K562 (cell line): ENCODE measurements at regions not wholly inside any gene's neighbourhood (a gene's known extent, or its start where the extent isn't known, plus 50 kb on each side); places are given as distances from the start of the nearest gene placed in this dataset.

Experiments used
- ATF7 ChIP-seq: fragments of 450-650 bp; IDR thresholded peaks from 2 replicates; pipeline ENCODE4 v1.7.1; 2014; ENCODE audit warnings: mild to moderate bottlenecking, moderate library complexity
- BRD9 ChIP-seq: fragments of 450-650 bp; IDR thresholded peaks from 2 replicates; pipeline ENCODE4 v1.6.1; 2018; ENCODE audit warnings: low read depth; ENCODE audit not compliant: partially characterized antibody
- EP400 ChIP-seq: fragments of 450-650 bp; IDR thresholded peaks from 2 replicates; pipeline ENCODE4 v1.6.1; 2017; ENCODE audit warnings: antibody characterized with exemption, mild to moderate bottlenecking, moderate library complexity
- FOSL1 ChIP-seq: fragments of 200-800 bp; sonication (Bioruptor generic); conservative IDR thresholded peaks from 2 replicates; pipeline ENCODE4 v1.6.1; 2016; ENCODE audit warnings: missing genetic modification characterization, missing compliant biosample characterization
- GABPA ChIP-seq: fragments of 200-800 bp; sonication (Bioruptor generic); conservative IDR thresholded peaks from 2 replicates; pipeline ENCODE4 v1.6.1; 2016; ENCODE audit warnings: low read depth, missing genetic modification characterization, missing compliant biosample characterization
- GATA2 ChIP-seq: sonication (generic); formaldehyde crosslinking; IDR thresholded peaks from 2 replicates; pipeline ENCODE4 v1.4.0; 2020; ENCODE audit warnings: mild to moderate bottlenecking, missing genetic modification reagents
- MYNN ChIP-seq, 2 experiments: sonication (generic); formaldehyde crosslinking in 1 of 2; IDR thresholded peaks; 2 replicates each; pipeline versions ENCODE4 v1.5.0 to v1.6.1; 2016 to 2020; ENCODE audit warnings: antibody characterized with exemption in 1 of 2, missing genetic modification reagents in 1 of 2
- NELFE ChIP-seq: IDR thresholded peaks from 2 replicates; pipeline ENCODE4 v1.6.1; 2011; ENCODE audit warnings: mild to moderate bottlenecking; ENCODE audit not compliant: insufficient read depth, insufficient read length
- SAFB2 ChIP-seq: fragments of 200-400 bp; formaldehyde crosslinking; IDR thresholded peaks from 2 replicates; pipeline ENCODE4 v1.6.1; 2018; ENCODE audit warnings: borderline replicate concordance, low read length, low read depth, moderate library complexity; ENCODE audit not compliant: severe bottlenecking
- TEAD2 ChIP-seq: fragments of 450-650 bp; IDR thresholded peaks from 2 replicates; pipeline ENCODE4 v1.6.1; 2016; ENCODE audit warnings: missing genetic modification characterization, control low read depth, missing compliant biosample characterization
- ZNF140 ChIP-seq: fragments of 250-450 bp; sonication (Bioruptor Pico); IDR thresholded peaks from 2 replicates; pipeline ENCODE4 v1.8.0; 2021; ENCODE audit warnings: moderate library complexity, mild to moderate bottlenecking, inconsistent platforms
- ZNF197 ChIP-seq: fragments of 200-800 bp; sonication (Bioruptor generic); IDR thresholded peaks from 2 replicates; pipeline ENCODE4 v1.6.1; 2016; ENCODE audit warnings: low read depth, missing genetic modification characterization, missing compliant biosample characterization
- ZNF23 ChIP-seq: fragments of 250-450 bp; sonication (Bioruptor Pico); IDR thresholded peaks from 2 replicates; pipeline ENCODE4 v1.4.0; 2020; ENCODE audit warnings: mild to moderate bottlenecking
- ZNF445 ChIP-seq: fragments of 250-450 bp; sonication (Bioruptor Pico); IDR thresholded peaks from 2 replicates; pipeline ENCODE4 v1.4.0; 2020; ENCODE audit warnings: low read depth, mild to moderate bottlenecking, moderate library complexity
- TF ChIP-seq, protein P1 (sequence below), 2 experiments: fragments of 450-650 bp; conservative IDR thresholded peaks; 2 replicates each; pipeline ENCODE4 v1.6.1; 2017; ENCODE audit warnings: mild to moderate bottlenecking in 2 of 2, moderate library complexity in 2 of 2
- TF ChIP-seq, protein P2 (sequence below), 2 experiments: fragments of 450-650 bp in 1 of 2; IDR thresholded peaks; 2 replicates each; pipeline ENCODE4 v1.6.1; 2011 to 2017; ENCODE audit warnings: low read depth in 2 of 2, antibody characterized with exemption in 1 of 2, borderline replicate concordance in 1 of 2, low read length in 1 of 2, mild to moderate bottlenecking in 1 of 2, mixed read lengths in 1 of 2; ENCODE audit not compliant: control insufficient read depth in 1 of 2
- TF ChIP-seq, protein P3 (sequence below): fragments of 250-450 bp; sonication (Bioruptor Pico); IDR thresholded peaks from 2 replicates; pipeline ENCODE4 v1.4.0; 2020
- TF ChIP-seq, protein P4 (sequence below): fragments of 450-650 bp; IDR thresholded peaks from 2 replicates; pipeline ENCODE4 v1.6.1; 2016; ENCODE audit warnings: low read depth, mild to moderate bottlenecking, moderate library complexity

DNA sequence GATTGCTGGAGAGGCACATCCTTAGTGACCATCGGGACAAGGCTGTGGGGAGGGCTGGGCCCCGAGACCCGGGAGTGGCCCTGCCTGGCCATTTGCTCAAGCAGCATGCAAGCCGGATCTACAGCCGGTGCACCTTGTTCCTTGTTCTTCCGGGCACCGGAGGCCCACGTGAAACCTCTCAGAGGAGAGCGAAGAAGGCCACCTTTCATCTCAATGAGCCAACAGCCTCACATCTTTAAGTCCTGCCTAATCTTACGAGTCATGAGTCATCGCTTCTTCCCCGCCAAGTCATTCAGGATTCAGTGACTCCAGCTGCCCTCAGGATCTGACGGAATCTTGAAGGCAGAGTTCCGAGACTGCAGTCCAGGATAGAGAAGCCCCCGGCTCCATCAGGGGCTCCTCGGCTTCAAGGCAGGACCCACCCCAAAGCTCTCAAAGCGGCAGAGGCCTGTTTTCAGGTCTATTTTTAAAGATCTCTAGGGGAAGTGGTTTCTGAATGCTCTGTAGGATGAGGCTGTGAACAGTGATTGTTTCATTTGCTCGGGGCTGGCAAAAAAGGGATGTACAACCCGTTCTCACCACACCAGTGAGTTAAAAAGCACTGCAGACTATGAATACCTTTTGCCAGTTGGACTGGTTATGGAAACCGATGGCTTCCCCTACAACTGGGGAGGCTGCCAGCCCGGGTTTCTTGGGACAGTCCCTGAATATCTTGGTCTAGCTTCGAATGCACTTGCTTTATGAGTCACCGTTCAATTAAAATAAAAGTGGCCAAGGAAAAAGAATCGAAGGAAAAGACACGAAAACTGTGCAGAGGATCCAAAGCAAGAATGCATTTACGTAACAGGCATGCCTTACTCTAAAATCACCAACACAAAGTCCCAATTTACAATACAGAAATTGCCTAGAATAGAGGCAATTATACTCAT is 57.2 kb upstream of the ECHDC3 start (continued):
- TF ChIP-seq, protein P1, sequence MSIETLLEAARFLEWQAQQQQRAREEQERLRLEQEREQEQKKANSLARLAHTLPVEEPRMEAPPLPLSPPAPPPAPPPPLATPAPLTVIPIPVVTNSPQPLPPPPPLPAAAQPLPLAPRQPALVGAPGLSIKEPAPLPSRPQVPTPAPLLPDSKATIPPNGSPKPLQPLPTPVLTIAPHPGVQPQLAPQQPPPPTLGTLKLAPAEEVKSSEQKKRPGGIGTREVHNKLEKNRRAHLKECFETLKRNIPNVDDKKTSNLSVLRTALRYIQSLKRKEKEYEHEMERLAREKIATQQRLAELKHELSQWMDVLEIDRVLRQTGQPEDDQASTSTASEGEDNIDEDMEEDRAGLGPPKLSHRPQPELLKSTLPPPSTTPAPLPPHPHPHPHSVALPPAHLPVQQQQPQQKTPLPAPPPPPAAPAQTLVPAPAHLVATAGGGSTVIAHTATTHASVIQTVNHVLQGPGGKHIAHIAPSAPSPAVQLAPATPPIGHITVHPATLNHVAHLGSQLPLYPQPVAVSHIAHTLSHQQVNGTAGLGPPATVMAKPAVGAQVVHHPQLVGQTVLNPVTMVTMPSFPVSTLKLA (conservative IDR thresholded peaks at IDR 0.05) = 0 out of 4 replicates have a peak, but pooled peaks of 1 of the 2 experiments have one; percentile 44
- TF ChIP-seq TEAD2 (tag) (no peak), SAFB2 (no peak), ZNF445 (CRISPR knock-in tag) (no peak), ZNF140 (CRISPR knock-in tag) (no peak), FOSL1 (peak; percentile 96), GATA2 (CRISPR knock-in tag) (peak; percentile 24; the same call in 1 of the 2 replicates), EP400 (peak; percentile 63), ZNF23 (CRISPR knock-in tag) (no peak), BRD9 (no peak), ATF7 (peak; percentile 77), GABPA (peak; percentile 60), NELFE (no peak), ZNF197 (CRISPR knock-in tag) (peak; percentile 25; the same call in 1 of the 2 replicates), MYNN (IDR thresholded peaks at IDR 0.05) (peak; percentile 58; the same call in 1 of the 2 replicates), MYNN (CRISPR knock-in tag; IDR thresholded peaks at IDR 0.05) (no peak)
- TF ChIP-seq, protein P2, sequence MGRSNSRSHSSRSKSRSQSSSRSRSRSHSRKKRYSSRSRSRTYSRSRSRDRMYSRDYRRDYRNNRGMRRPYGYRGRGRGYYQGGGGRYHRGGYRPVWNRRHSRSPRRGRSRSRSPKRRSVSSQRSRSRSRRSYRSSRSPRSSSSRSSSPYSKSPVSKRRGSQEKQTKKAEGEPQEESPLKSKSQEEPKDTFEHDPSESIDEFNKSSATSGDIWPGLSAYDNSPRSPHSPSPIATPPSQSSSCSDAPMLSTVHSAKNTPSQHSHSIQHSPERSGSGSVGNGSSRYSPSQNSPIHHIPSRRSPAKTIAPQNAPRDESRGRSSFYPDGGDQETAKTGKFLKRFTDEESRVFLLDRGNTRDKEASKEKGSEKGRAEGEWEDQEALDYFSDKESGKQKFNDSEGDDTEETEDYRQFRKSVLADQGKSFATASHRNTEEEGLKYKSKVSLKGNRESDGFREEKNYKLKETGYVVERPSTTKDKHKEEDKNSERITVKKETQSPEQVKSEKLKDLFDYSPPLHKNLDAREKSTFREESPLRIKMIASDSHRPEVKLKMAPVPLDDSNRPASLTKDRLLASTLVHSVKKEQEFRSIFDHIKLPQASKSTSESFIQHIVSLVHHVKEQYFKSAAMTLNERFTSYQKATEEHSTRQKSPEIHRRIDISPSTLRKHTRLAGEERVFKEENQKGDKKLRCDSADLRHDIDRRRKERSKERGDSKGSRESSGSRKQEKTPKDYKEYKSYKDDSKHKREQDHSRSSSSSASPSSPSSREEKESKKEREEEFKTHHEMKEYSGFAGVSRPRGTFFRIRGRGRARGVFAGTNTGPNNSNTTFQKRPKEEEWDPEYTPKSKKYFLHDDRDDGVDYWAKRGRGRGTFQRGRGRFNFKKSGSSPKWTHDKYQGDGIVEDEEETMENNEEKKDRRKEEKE (IDR thresholded peaks at IDR 0.05; ENCODE audit: borderline replicate concordance in 1 of 2, control insufficient read depth in 1 of 2, low read depth in 2 of 2, low read length in 1 of 2) = no peak
- TF ChIP-seq, protein P3, sequence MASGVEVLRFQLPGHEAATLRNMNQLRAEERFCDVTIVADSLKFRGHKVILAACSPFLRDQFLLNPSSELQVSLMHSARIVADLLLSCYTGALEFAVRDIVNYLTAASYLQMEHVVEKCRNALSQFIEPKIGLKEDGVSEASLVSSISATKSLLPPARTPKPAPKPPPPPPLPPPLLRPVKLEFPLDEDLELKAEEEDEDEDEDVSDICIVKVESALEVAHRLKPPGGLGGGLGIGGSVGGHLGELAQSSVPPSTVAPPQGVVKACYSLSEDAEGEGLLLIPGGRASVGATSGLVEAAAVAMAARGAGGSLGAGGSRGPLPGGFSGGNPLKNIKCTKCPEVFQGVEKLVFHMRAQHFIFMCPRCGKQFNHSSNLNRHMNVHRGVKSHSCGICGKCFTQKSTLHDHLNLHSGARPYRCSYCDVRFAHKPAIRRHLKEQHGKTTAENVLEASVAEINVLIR (CRISPR knock-in tag) = no peak
- TF ChIP-seq, protein P4, sequence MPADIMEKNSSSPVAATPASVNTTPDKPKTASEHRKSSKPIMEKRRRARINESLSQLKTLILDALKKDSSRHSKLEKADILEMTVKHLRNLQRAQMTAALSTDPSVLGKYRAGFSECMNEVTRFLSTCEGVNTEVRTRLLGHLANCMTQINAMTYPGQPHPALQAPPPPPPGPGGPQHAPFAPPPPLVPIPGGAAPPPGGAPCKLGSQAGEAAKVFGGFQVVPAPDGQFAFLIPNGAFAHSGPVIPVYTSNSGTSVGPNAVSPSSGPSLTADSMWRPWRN = no peak
